Activated naive CD8-positive, alpha-beta T cell (primary cell): ENCODE measurements at regions not wholly inside any gene's neighbourhood (a gene's known extent, or its start where the extent isn't known, plus 50 kb on each side); places are given as distances from the start of the nearest gene placed in this dataset.
"Not testable (repeated sequence)": the region's sequence is repeated elsewhere in the genome, so short reads cannot be mapped to it uniquely, and the experiment has no call there.

Experiments
- H3K27ac Mint-ChIP-seq: one replicate; pipeline ENCODE4 v1.8.0; 2021; ENCODE audit warnings: mixed read lengths
- H3K27me3 Mint-ChIP-seq: one replicate; pipeline ENCODE4 v1.8.0; 2021; ENCODE audit warnings: mixed read lengths
- H3K36me3 Mint-ChIP-seq: one replicate; pipeline ENCODE4 v1.8.0; 2021; ENCODE audit warnings: mixed read lengths
- H3K4me1 Mint-ChIP-seq: one replicate; pipeline ENCODE4 v1.8.0; 2021; ENCODE audit warnings: low read depth, mixed read lengths
- H3K4me3 Mint-ChIP-seq: one replicate; pipeline ENCODE4 v1.8.0; 2021; ENCODE audit warnings: mild to moderate bottlenecking, mixed read lengths
- H3K9me3 Mint-ChIP-seq: one replicate; pipeline ENCODE4 v1.8.0; 2021; ENCODE audit warnings: low read depth, mixed read lengths

DNA sequence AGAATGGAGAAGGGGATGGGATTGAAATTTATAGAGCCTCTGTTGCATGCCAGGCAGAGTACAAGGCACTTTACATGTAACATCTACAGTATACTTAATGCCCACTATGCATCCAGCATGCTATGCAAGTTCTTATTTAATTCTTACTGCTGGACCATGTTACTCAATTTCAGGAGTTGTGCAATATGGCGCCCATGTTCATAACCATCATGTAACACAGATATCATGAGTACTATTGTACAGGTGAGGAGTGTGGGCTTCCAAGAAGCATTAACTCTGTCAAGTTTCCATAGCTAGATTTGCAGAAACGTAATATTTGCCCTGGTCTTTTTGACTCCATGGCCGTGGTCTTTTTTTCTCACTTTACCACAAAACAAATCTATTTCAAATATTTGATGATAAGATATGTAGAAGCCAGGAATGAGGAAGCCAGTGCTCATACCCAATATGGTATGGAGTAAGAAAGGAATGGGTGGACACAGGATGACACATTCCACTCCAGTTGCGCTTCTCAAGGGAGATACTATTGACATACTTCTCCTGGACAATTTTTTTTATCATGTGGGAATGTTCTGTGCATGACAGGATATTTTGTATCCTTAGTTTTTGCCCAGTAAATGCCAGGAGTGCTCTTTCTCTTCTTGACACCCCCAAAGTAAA lies 191.8 kb downstream of the C12orf75 start:
- Mint-ChIP-seq H3K4me3 (no peak overlapping the region), H3K36me3 (no peaks in the 10 kb centered on the region), H3K27me3 (peaks cover 3% of the 10 kb centered on the region), H3K4me1 (no peaks in the 10 kb centered on the region), H3K9me3 (no peaks in the 10 kb centered on the region), H3K27ac (no peak overlapping the region)

DNA sequence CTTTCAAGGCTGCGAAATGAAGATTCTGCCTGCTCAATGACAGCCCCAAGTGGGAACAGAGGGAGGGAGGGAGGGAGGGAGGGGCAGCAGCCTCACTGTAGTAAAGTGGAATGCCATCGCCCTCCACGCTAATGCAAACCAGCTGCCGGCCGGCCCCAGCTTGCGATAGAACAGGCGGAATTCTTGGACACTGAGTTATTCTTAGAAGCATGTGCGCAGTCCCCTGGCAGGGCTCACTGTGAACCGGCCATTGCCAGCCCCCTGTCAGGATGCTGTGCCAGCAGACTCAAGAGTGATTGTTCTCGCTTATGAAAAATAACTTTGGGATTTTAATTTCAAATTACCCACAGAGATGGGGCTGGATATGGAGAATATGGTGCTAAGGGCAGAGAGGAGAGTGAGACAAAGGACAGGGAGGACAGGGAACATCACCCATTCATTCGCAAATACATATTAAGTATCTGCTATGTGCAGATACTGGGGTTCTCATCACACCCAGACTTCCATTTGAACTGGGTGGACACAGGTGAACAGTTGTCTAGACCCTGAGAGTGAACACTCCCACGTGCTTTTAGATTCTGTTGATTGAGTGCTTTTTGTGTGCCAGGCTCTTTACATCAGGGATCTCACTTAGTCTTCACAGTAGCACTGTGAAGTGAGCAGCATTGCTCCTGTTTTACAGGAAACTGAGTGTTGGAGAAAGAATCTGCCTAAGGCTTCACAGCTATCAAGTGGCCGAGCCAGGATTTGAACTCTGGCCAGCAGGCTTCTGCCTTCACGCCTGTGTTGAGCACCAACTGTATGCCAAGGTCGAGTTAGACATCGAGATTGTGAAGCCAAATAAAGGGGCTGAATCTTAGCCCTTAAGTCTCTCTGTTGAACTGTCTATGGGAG lies 192.9 kb downstream of the C12orf75 start:
- Mint-ChIP-seq H3K9me3 (no peaks in the 10 kb centered on the region), H3K36me3 (no peaks in the 10 kb centered on the region), H3K4me3 (no peak overlapping the region), H3K27ac (no peak overlapping the region), H3K4me1 (no peaks in the 10 kb centered on the region), H3K27me3 (peaks cover 3% of the 10 kb centered on the region)

DNA sequence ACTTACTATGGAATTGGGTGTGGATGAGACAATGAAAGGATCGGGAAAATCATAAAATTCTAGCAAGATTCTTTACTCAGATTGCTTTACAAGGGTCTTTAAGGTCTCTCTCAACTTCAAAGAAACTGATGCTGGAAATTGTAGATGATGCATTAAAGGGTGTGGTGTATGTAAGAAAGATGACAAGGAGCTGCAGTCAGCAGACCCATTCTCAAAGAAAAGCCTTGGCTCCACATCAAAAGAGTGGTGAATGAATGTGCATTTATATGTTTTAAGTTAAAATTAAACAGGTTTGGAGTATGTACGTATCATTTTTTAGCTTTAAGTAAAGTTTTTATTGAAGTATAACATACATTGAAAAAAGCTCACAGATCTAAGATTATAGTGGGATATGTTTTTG lies 194.5 kb downstream of the C12orf75 start:
- H3K4me3 Mint-ChIP-seq = no peak overlapping the region
- no peaks in the 10 kb centered on the region for H3K4me1 Mint-ChIP-seq
- no peaks in the 10 kb centered on the region for H3K9me3 Mint-ChIP-seq
- no peak overlapping the region for H3K27ac Mint-ChIP-seq
- H3K36me3 Mint-ChIP-seq = no peaks in the 10 kb centered on the region
- peaks cover 6% of the 10 kb centered on the region for H3K27me3 Mint-ChIP-seq

DNA sequence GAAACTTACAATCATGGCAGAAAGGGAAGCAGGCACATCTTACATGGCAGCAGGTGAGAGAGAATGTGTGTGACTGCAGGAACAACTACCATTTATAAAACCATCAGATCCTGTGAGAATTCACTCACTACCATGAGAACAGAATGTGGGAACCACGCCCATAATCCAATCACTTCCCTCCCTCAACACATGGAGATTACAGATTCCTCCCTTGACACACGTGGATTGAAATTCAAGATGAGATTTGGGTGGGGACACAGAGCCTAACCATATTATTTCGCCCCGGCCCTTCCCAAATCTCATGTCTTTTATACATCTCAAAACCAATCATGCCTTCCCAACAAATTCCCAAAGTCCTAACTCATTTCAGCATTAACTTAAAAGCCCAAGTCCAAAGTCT lies 203.6 kb downstream of the C12orf75 start:
- Mint-ChIP-seq H3K4me3 (no peak overlapping the region), H3K36me3 (no peaks in the 10 kb centered on the region), H3K9me3 (no peaks in the 10 kb centered on the region), H3K27me3 (peaks cover 12% of the 10 kb centered on the region), H3K27ac (no peak overlapping the region), H3K4me1 (no peaks in the 10 kb centered on the region)

DNA sequence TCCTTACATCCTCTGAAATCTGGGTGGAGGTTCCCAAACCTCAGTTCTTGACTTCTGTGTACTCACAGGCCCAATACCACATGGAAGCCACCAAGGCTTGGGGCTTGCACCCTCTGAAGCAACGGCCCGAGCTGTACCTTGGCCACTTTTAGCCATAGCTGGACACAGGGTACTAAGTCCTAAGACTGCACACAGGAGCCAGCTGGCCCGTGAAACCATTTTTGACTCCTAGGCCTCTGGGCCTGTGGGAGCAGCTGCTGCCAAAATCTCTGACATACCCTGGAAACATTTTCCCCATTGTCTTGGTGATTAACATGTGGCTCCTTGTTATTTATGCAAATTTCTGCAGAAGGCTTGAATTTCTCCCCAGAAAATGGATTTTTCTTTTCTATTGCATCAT lies 204.5 kb downstream of the C12orf75 start:
- H3K4me3 Mint-ChIP-seq = not testable (repeated sequence)

DNA sequence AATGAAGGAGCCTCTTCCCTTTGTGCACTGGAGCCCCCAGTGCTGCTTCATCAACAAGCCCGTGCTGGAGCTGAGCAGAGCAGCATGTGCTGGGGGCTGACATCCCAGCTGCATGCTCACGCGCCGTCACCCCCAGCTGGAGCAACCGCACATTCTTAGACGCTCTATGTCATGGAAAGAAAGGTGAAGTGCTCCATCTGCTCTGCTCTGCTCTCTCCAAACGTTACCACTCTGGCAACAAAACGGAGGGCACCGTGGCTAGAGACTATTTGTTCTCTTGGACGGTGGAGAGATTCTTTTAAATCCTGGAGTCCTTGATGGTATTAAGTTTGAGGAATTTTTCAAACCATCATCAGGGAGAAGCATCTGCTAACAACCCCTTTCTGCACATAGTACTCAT lies 208.4 kb downstream of the C12orf75 start:
- Mint-ChIP-seq H3K27ac (no peak overlapping the region), H3K27me3 (peaks cover 4% of the 10 kb centered on the region), H3K4me1 (no peaks in the 10 kb centered on the region), H3K36me3 (no peaks in the 10 kb centered on the region), H3K9me3 (peaks cover 3% of the 10 kb centered on the region), H3K4me3 (no peak overlapping the region)

More for the DNA sequence above, 204.5 kb downstream of the C12orf75 start:
- not testable (repeated sequence) for H3K36me3 Mint-ChIP-seq, H3K4me1 Mint-ChIP-seq, H3K27me3 Mint-ChIP-seq, H3K9me3 Mint-ChIP-seq, H3K27ac Mint-ChIP-seq

DNA sequence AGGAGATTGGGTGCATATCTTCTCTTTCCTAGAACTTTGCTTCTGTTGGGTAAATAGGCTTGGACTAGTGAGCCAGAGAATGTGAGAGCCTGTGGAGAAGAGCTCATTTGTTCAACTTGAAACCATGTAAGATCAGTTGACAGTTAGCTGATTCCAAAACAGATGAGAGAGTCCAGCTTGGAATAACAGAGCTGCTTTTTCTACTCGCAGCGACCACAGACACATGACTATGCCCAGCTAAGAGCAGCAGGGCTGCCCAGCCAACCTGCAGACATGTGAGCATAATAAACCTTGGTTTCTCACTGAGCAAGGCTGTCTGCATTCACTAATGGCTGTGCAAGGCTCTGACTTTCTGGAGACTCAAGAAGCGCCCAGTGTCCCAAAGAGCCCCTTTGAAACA lies 209.2 kb downstream of the C12orf75 start:
- H3K36me3 Mint-ChIP-seq = no peaks in the 10 kb centered on the region

DNA sequence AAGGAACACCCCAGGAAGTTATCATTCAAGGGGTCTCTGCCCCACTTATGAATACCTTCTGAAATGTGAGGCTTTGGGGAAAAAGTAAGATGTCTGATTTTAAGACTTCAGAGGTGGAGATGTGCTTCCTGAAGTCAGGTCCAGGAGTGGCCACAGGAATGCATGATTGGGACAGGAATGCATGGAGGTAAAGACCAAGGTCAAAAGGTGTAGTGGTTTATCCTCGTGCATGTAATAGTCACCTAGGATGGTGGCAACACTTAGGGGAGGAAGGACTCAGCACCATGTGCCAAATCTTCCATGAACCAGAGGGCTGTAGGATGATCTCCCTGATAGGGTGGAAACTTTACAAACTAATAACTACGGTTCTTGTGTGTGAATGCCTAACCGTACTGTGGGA lies 217.3 kb downstream of the C12orf75 start:
- no peak overlapping the region for H3K27ac Mint-ChIP-seq

More for the DNA sequence above, 209.2 kb downstream of the C12orf75 start:
- no peak overlapping the region for H3K4me3 Mint-ChIP-seq
- peaks cover 3% of the 10 kb centered on the region for H3K9me3 Mint-ChIP-seq
- no peak overlapping the region for H3K27ac Mint-ChIP-seq
- no peaks in the 10 kb centered on the region for H3K4me1 Mint-ChIP-seq
- H3K27me3 Mint-ChIP-seq = peaks cover 6% of the 10 kb centered on the region

DNA sequence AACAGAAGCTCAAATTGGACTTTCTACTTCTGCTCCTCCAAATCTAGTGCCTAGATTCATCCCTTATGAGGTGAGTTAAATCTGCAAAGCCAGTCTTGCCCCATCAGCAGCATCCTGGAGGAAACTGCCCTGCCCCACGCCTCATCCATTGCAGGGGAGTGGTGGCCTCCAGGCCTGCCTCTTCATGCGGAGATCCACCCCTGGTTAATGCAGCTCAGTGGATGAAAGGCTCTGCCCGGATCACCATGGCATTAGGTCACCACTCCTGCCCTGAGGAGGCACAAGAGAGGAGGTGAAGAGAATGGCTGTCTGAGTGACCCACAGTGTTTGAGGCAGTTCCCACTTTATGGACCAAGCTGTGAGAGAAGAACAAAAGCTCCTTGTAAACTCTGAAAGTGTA lies 218.1 kb downstream of the C12orf75 start:
- no peaks in the 10 kb centered on the region for H3K36me3 Mint-ChIP-seq

More for the DNA sequence above, 217.3 kb downstream of the C12orf75 start:
- no peak overlapping the region for H3K4me3 Mint-ChIP-seq
- H3K9me3 Mint-ChIP-seq = no peaks in the 10 kb centered on the region
- H3K27me3 Mint-ChIP-seq = peaks cover 2% of the 10 kb centered on the region
- H3K36me3 Mint-ChIP-seq = no peaks in the 10 kb centered on the region
- no peaks in the 10 kb centered on the region for H3K4me1 Mint-ChIP-seq

DNA sequence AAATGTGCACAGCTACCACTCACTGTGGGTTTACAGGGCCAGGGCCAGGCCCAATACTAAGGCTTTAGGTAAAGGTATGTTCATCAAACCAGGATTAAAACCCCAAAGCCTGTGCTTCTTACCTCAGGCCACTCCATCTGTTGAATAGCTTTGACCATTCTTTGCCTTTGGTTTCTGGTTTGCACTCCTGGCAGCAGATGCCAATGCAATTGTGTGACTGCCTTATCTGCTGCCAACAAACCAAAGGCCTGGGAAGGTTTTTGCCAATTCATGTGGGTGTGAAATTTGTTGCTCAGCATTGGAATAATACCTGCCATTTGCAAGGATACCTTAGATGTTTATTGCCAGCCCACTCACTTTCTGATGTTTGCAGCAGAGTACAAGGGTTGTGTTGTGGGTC lies 221.6 kb downstream of the C12orf75 start:
- peaks cover 2% of the 10 kb centered on the region for H3K27me3 Mint-ChIP-seq
- no peaks in the 10 kb centered on the region for H3K36me3 Mint-ChIP-seq
- no peak overlapping the region for H3K27ac Mint-ChIP-seq
- no peak overlapping the region for H3K4me3 Mint-ChIP-seq
- H3K4me1 Mint-ChIP-seq = no peaks in the 10 kb centered on the region
- no peaks in the 10 kb centered on the region for H3K9me3 Mint-ChIP-seq

More for the DNA sequence above, 218.1 kb downstream of the C12orf75 start:
- H3K27me3 Mint-ChIP-seq = peaks cover 2% of the 10 kb centered on the region
- no peaks in the 10 kb centered on the region for H3K9me3 Mint-ChIP-seq
- no peak overlapping the region for H3K4me3 Mint-ChIP-seq
- H3K4me1 Mint-ChIP-seq = no peaks in the 10 kb centered on the region
- H3K27ac Mint-ChIP-seq = no peak overlapping the region

DNA sequence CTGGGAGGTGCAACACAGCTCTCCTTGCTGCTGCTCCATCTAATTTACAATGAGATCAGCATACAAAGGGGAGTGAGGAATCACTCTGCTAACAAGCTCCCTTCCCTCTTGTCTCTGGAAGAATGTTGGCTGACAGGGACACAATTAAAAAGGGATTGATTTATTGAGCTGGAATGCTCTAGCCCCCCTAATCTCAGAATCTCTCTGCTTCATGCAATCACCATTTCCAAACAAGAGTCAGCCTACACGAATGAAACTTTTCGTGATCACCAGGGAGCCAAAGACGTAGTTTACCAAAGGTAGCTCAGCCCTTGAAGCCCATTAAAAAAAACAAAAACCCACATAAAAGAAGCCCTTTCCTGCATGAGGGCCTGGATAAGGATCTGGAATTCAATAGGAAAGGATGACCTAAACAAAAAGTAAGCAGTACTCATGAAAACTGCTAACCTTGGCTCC lies 223.8 kb downstream of the C12orf75 start:
- no peaks in the 10 kb centered on the region for H3K4me1 Mint-ChIP-seq
- no peak overlapping the region for H3K27ac Mint-ChIP-seq
- peaks cover 2% of the 10 kb centered on the region for H3K27me3 Mint-ChIP-seq
- no peaks in the 10 kb centered on the region for H3K36me3 Mint-ChIP-seq
- no peaks in the 10 kb centered on the region for H3K9me3 Mint-ChIP-seq
- H3K4me3 Mint-ChIP-seq = no peak overlapping the region

DNA sequence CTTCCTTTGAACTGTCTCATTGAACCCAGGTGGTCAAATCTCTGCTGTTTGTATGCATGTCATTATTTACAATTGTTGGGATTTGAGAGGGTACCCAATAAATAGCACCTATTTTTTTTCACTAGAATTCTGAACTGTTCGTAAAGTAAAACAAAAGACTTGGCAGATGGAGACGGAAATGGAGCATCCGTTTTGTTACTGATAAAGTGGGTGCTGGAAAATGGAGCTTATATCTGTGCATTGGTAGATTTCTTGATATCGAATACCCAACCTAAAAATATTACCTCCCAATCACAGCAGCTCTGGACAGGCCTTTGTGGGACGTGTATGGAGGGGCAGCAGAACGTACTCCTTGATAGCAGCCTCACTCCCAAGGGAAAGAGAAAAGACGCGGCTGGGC lies 224.4 kb downstream of the C12orf75 start:
- H3K36me3 Mint-ChIP-seq = no peaks in the 10 kb centered on the region
- no peak overlapping the region for H3K27ac Mint-ChIP-seq
- no peaks in the 10 kb centered on the region for H3K4me1 Mint-ChIP-seq
- H3K27me3 Mint-ChIP-seq = peaks cover 2% of the 10 kb centered on the region
- H3K4me3 Mint-ChIP-seq = no peak overlapping the region
- H3K9me3 Mint-ChIP-seq = no peaks in the 10 kb centered on the region

DNA sequence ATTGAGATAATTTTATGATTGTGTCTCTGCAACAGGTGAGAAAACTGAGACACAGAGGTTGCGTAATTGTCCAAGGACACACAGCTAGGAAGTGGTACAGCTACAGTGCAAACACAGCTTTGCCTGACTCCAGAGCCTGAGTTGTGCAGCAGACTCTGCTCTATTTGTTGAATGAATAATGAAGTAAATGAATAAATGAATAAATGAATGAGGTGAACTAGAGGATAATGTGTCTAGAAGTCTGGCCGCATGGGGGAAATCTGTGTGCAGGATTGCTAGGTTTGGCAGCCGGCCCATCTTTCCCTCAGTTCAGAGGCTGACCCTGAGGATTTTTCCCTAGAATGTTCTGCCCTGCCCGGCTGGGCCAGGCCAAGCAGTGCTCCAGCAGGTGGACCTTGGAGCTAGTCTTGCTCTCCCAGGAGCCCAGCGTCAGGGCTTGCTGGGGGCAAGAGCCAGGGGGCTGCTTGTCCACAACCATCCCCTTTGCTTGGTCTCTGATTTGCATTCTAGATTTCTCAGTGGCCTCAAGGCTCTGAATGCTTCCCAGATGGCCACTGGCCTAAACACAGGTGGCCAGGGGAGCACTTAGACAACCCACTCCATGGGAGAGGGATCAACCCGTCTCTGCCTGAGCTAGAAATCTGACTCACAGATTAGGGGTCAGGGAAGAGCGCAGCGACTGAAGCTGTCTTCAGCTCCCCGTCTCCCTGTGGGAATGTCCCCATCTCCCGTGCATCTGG lies 225.2 kb downstream of the C12orf75 start:
- H3K36me3 Mint-ChIP-seq = no peaks in the 10 kb centered on the region
- no peak overlapping the region for H3K27ac Mint-ChIP-seq
- peaks cover 2% of the 10 kb centered on the region for H3K27me3 Mint-ChIP-seq
- H3K4me1 Mint-ChIP-seq = no peaks in the 10 kb centered on the region
- H3K9me3 Mint-ChIP-seq = no peaks in the 10 kb centered on the region
- no peak overlapping the region for H3K4me3 Mint-ChIP-seq

DNA sequence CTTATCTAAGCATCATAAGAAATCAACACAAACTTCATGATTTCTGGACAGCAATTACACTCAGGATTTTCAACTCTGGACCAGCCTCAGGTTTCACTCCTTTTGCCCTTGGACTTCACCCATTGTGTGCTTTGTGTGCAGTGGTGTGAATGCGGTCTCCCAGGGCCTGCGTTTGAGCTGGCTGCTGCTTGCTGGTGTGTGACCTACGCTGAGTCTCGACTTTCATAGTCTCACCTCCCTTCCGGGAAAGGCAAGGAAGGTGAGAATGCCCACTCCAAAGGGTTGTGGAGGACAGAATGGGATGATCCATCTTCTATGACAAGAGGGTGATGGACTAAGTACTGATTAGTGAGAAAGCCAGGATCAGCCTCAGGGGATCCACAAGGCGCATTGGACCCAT lies 228.8 kb downstream of the C12orf75 start:
- H3K9me3 Mint-ChIP-seq = no peaks in the 10 kb centered on the region
- H3K27me3 Mint-ChIP-seq = peaks cover 2% of the 10 kb centered on the region
- H3K27ac Mint-ChIP-seq = no peak overlapping the region
- H3K4me1 Mint-ChIP-seq = no peaks in the 10 kb centered on the region
- H3K36me3 Mint-ChIP-seq = no peaks in the 10 kb centered on the region
- H3K4me3 Mint-ChIP-seq = no peak overlapping the region
